Type B pancreatic cell (in vitro differentiated cells): ENCODE measurements at regions not wholly inside any gene's neighbourhood (a gene's known extent, or its start where the extent isn't known, plus 50 kb on each side); places are given as distances from the start of the nearest gene placed in this dataset.
"Not testable (repeated sequence)": the region's sequence is repeated elsewhere in the genome, so short reads cannot be mapped to it uniquely, and the experiment has no call there.

ENCODE experiments used
- DNase-seq: peaks from one replicate; pipeline ENCODE4 v3.0.0; 2021; ENCODE audit warnings: mixed read lengths; ENCODE audit not compliant: unreplicated experiment; ENCODE audit errors: extremely low spot score
- H3K27ac Mint-ChIP-seq: 2 replicates; pipeline ENCODE4 v1.8.0; 2021; ENCODE audit warnings: mild to moderate bottlenecking, mixed read lengths
- H3K27me3 Mint-ChIP-seq: 2 replicates; pipeline ENCODE4 v1.8.0; 2021; ENCODE audit warnings: mixed read lengths
- H3K36me3 Mint-ChIP-seq: 2 replicates; pipeline ENCODE4 v1.8.0; 2021; ENCODE audit warnings: mixed read lengths
- H3K4me1 Mint-ChIP-seq: one replicate; pipeline ENCODE4 v1.8.0; 2021; ENCODE audit warnings: mixed read lengths; ENCODE audit not compliant: unreplicated experiment
- H3K4me3 Mint-ChIP-seq: 2 replicates; pipeline ENCODE4 v1.8.0; 2021; ENCODE audit warnings: mild to moderate bottlenecking, mixed read lengths
- H3K9me3 Mint-ChIP-seq: 2 replicates; pipeline ENCODE4 v1.8.0; 2021; ENCODE audit warnings: mixed read lengths
- CTCF ChIP-seq: fragments of 200-600 bp; sonication (generic); conservative IDR thresholded peaks from 2 replicates; pipeline ENCODE4 v1.5.0; 2021; ENCODE audit warnings: antibody characterized with exemption, mild to moderate bottlenecking

GRCh38 chr4:122086338-122087065 is 65.6 kb upstream of the BLTP1 start:
- Mint-ChIP-seq H3K27ac (no peak overlapping the region), H3K4me1 (no peaks in the 10 kb centered on the region), H3K4me3 (no peak overlapping the region), H3K36me3 (no peaks in the 10 kb centered on the region), H3K27me3 (no peaks in the 10 kb centered on the region), H3K9me3 (peaks cover 3% of the 10 kb centered on the region)
- TF ChIP-seq CTCF, result no peak
- no peak for DNase-seq

GRCh38 chr4:122083989-122084388 is 68.1 kb upstream of the BLTP1 start:
- H3K4me3 Mint-ChIP-seq, result no peak overlapping the region
- H3K9me3 Mint-ChIP-seq, result peaks cover 3% of the 10 kb centered on the region
- H3K27me3 Mint-ChIP-seq, result no peaks in the 10 kb centered on the region
- H3K36me3 Mint-ChIP-seq, result no peaks in the 10 kb centered on the region
- H3K4me1 Mint-ChIP-seq, result no peaks in the 10 kb centered on the region
- TF ChIP-seq CTCF, result no peak
- DNase-seq, result no peak
- no peak overlapping the region for H3K27ac Mint-ChIP-seq

GRCh38 chr4:122083351-122083750 is 68.8 kb upstream of the BLTP1 start:
- no peaks in the 10 kb centered on the region for H3K4me1 Mint-ChIP-seq
- no peaks in the 10 kb centered on the region for H3K36me3 Mint-ChIP-seq
- peaks cover 3% of the 10 kb centered on the region for H3K9me3 Mint-ChIP-seq
- H3K4me3 Mint-ChIP-seq, result no peak overlapping the region
- no peak for DNase-seq
- no peaks in the 10 kb centered on the region for H3K27me3 Mint-ChIP-seq
- no peak for TF ChIP-seq CTCF
- H3K27ac Mint-ChIP-seq, result no peak overlapping the region

GRCh38 chr4:122082661-122083060 is 69.5 kb upstream of the BLTP1 start:
- Mint-ChIP-seq H3K4me1 (no peaks in the 10 kb centered on the region), H3K9me3 (peaks cover 3% of the 10 kb centered on the region), H3K4me3 (no peak overlapping the region), H3K27me3 (no peaks in the 10 kb centered on the region), H3K36me3 (no peaks in the 10 kb centered on the region), H3K27ac (no peak overlapping the region)
- no peak for TF ChIP-seq CTCF
- DNase-seq, result no peak

GRCh38 chr4:122077653-122078052 is 74.5 kb upstream of the BLTP1 start:
- H3K27ac Mint-ChIP-seq, H3K36me3 Mint-ChIP-seq, H3K4me3 Mint-ChIP-seq, H3K9me3 Mint-ChIP-seq, H3K4me1 Mint-ChIP-seq, DNase-seq, H3K27me3 Mint-ChIP-seq: not testable (repeated sequence)

- not testable (repeated sequence) for H3K27ac Mint-ChIP-seq, H3K4me1 Mint-ChIP-seq, H3K27me3 Mint-ChIP-seq, H3K36me3 Mint-ChIP-seq, H3K4me3 Mint-ChIP-seq, H3K9me3 Mint-ChIP-seq, DNase-seq
These were observed 75.3 kb upstream of the BLTP1 start for GRCh38 chr4:122076835-122077234.

GRCh38 chr4:122073615-122074014 is 78.5 kb upstream of the BLTP1 start:
- Mint-ChIP-seq H3K9me3 (no peaks in the 10 kb centered on the region), H3K4me1 (peaks cover 4% of the 10 kb centered on the region), H3K36me3 (no peaks in the 10 kb centered on the region)

More at GRCh38 chr4:122073615-122074014, 78.5 kb upstream of the BLTP1 start:
- H3K27ac Mint-ChIP-seq, result no peak overlapping the region
- no peak for TF ChIP-seq CTCF
- DNase-seq, result no peak
- no peaks in the 10 kb centered on the region for H3K27me3 Mint-ChIP-seq
- H3K4me3 Mint-ChIP-seq, result no peak overlapping the region
